ENCODE measurements at regions not wholly inside any gene's neighbourhood (a gene's known extent, or its start where the extent isn't known, plus 50 kb on each side); places are given as distances from the start of the nearest gene placed in this dataset.
A peak's percentile ranks its signal among the peaks of the same experiment; 100 is the strongest.

DNA sequence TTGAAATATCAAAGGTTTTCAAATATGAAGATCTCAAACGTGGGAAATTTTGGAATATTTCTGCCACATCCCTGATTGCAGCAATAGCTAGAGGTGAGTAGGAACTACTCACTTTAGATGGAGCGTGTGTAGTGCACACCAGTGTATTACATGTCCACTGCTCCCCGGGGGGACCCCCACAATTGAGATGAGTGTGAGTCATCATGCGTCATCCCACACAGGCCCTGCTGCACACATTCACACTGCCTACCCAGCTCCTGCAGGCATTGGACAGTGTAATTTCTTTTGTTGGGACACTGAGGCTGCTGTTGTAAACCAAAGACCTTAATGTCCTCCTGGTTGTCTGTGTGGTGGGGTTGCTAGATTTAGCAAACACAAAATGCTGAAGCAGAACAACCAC is 280.0 kb downstream of the GAS1 start:
- FAIRE-seq (no peak), DNase-seq (ENCODE audit: low read depth) (peak; percentile 43)
- H3K27me3 ChIP-seq (ENCODE audit: insufficient read depth, low read length): peaks cover 4% of the 10 kb centered on the region
- H3K9me3 Mint-ChIP-seq (ENCODE audit: unreplicated experiment): no peaks in the 10 kb centered on the region
- H3K79me2 ChIP-seq (ENCODE audit: insufficient read depth, low read length): no peaks in the 10 kb centered on the region
- TF ChIP-seq, protein P1, sequence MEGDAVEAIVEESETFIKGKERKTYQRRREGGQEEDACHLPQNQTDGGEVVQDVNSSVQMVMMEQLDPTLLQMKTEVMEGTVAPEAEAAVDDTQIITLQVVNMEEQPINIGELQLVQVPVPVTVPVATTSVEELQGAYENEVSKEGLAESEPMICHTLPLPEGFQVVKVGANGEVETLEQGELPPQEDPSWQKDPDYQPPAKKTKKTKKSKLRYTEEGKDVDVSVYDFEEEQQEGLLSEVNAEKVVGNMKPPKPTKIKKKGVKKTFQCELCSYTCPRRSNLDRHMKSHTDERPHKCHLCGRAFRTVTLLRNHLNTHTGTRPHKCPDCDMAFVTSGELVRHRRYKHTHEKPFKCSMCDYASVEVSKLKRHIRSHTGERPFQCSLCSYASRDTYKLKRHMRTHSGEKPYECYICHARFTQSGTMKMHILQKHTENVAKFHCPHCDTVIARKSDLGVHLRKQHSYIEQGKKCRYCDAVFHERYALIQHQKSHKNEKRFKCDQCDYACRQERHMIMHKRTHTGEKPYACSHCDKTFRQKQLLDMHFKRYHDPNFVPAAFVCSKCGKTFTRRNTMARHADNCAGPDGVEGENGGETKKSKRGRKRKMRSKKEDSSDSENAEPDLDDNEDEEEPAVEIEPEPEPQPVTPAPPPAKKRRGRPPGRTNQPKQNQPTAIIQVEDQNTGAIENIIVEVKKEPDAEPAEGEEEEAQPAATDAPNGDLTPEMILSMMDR (IDR thresholded peaks at IDR 0.05; ENCODE audit: insufficient read depth, low read depth, low read length): no peak
- no peak for TF ChIP-seq EZH2 (IDR thresholded peaks at IDR 0.05; ENCODE audit: insufficient read depth, low read length)
- H3K36me3 Mint-ChIP-seq (ENCODE audit: low read depth, unreplicated experiment): peaks cover 4% of the 10 kb centered on the region
- H3K27ac ChIP-seq (ENCODE audit: low read depth, low read length): no peak overlapping the region
- H3K4me2 ChIP-seq (ENCODE audit: low read length): peak overlapping the region; percentile 30
- H3K36me3 ChIP-seq (ENCODE audit: insufficient read depth, low read length): no peaks in the 10 kb centered on the region
- H3K4me1 ChIP-seq (ENCODE audit: insufficient read depth, low read length): peaks cover 6% of the 10 kb centered on the region
- H3K9me3 ChIP-seq (ENCODE audit: insufficient read depth, low read depth, low read length): peaks cover 2% of the 10 kb centered on the region
- H4K20me1 ChIP-seq (ENCODE audit: insufficient read depth, low read length): no peaks in the 10 kb centered on the region
- no peak overlapping the region for H2AFZ ChIP-seq (ENCODE audit: low read depth, low read length)
- no peak overlapping the region for H3K9ac ChIP-seq (ENCODE audit: low read length)
- peaks cover 6% of the 10 kb centered on the region for H3K4me1 Mint-ChIP-seq (ENCODE audit: low read depth, unreplicated experiment)
- no peak overlapping the region for H3K4me3 Mint-ChIP-seq (ENCODE audit: unreplicated experiment)
- no peak overlapping the region for H3K4me3 ChIP-seq (ENCODE audit: insufficient read depth, low read depth, low read length)
- no peak overlapping the region for H3K27ac Mint-ChIP-seq (ENCODE audit: unreplicated experiment)
- H3K27me3 Mint-ChIP-seq (ENCODE audit: low read depth, unreplicated experiment): peaks cover 6% of the 10 kb centered on the region

DNA sequence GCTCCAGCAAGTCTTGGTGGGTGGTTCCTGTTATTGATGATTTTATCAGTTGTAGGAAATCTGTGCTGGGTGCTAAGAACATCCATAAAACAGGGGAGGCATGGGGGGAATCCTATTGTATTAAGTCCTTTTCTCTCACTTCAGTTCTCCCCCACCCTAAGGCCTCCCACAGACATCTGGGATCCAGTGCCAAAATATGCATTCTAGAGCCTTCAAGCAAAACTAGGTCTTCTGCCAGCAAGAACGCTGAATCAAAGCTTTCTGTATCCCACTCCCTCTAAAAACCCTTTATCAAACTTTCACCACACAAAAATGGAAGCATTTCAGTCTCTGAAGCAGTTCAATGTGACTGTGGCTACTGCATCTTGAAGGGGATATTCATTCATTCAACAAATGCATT is 281.9 kb downstream of the GAS1 start:
- Mint-ChIP-seq H3K36me3 (ENCODE audit: low read depth, unreplicated experiment) (peaks cover 4% of the 10 kb centered on the region), H3K4me1 (ENCODE audit: low read depth, unreplicated experiment) (peaks cover 11% of the 10 kb centered on the region), H3K27ac (ENCODE audit: unreplicated experiment) (no peak overlapping the region), H3K9me3 (ENCODE audit: unreplicated experiment) (no peaks in the 10 kb centered on the region), H3K4me3 (ENCODE audit: unreplicated experiment) (no peak overlapping the region), H3K27me3 (ENCODE audit: low read depth, unreplicated experiment) (peaks cover 6% of the 10 kb centered on the region)
- Histone ChIP-seq H3K79me2 (ENCODE audit: insufficient read depth, low read length) (no peaks in the 10 kb centered on the region), H3K36me3 (ENCODE audit: insufficient read depth, low read length) (no peaks in the 10 kb centered on the region), H3K4me1 (ENCODE audit: insufficient read depth, low read length) (peaks cover 11% of the 10 kb centered on the region), H3K27ac (ENCODE audit: low read depth, low read length) (no peak overlapping the region), H4K20me1 (ENCODE audit: insufficient read depth, low read length) (no peaks in the 10 kb centered on the region), H3K27me3 (ENCODE audit: insufficient read depth, low read length) (peaks cover 4% of the 10 kb centered on the region), H3K9me3 (ENCODE audit: insufficient read depth, low read depth, low read length) (no peaks in the 10 kb centered on the region), H3K4me2 (ENCODE audit: low read length) (no peak overlapping the region), H3K4me3 (ENCODE audit: insufficient read depth, low read depth, low read length) (no peak overlapping the region), H3K9ac (ENCODE audit: low read length) (no peak overlapping the region), H2AFZ (ENCODE audit: low read depth, low read length) (no peak overlapping the region)
- DNase-seq (ENCODE audit: low read depth) (no peak), FAIRE-seq (no peak)
- TF ChIP-seq, protein P1 (IDR thresholded peaks at IDR 0.05; ENCODE audit: insufficient read depth, low read depth, low read length): no peak
- TF ChIP-seq EZH2 (IDR thresholded peaks at IDR 0.05; ENCODE audit: insufficient read depth, low read length): no peak

DNA sequence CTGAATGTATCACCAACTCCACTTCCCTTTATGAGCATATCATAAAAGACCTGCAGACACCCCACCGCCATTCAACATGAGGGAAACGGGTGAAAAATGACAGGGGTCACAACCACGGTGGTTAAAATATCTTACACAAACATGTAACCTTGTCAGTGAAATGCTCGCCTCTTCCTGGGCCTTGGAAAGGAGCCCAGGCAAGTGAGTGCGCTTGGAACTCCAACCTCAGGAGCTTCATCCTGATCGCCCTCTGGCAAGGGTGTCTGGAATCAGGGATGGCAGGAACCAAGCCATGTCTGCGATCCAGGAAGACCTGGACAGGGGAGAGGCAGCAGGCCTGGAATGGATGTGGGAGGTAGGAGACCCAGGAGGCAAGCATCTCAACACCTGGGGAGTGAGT is 282.7 kb downstream of the GAS1 start:
- H3K79me2 ChIP-seq (ENCODE audit: insufficient read depth, low read length): no peaks in the 10 kb centered on the region
- H3K4me1 ChIP-seq (ENCODE audit: insufficient read depth, low read length): peaks cover 18% of the 10 kb centered on the region
- peak; percentile 63 for DNase-seq (ENCODE audit: low read depth)
- FAIRE-seq: no peak
- H3K4me2 ChIP-seq (ENCODE audit: low read length): no peak overlapping the region
- H3K9me3 Mint-ChIP-seq (ENCODE audit: unreplicated experiment): no peaks in the 10 kb centered on the region
- TF ChIP-seq EZH2 (IDR thresholded peaks at IDR 0.05; ENCODE audit: insufficient read depth, low read length): no peak
- TF ChIP-seq, protein P1 (IDR thresholded peaks at IDR 0.05; ENCODE audit: insufficient read depth, low read depth, low read length): no peak
- no peaks in the 10 kb centered on the region for H3K9me3 ChIP-seq (ENCODE audit: insufficient read depth, low read depth, low read length)
- no peak overlapping the region for H3K9ac ChIP-seq (ENCODE audit: low read length)
- peaks cover 4% of the 10 kb centered on the region for H3K36me3 Mint-ChIP-seq (ENCODE audit: low read depth, unreplicated experiment)
- no peaks in the 10 kb centered on the region for H3K36me3 ChIP-seq (ENCODE audit: insufficient read depth, low read length)
- H3K4me3 ChIP-seq (ENCODE audit: insufficient read depth, low read depth, low read length): no peak overlapping the region
- H3K4me3 Mint-ChIP-seq (ENCODE audit: unreplicated experiment): no peak overlapping the region
- H3K27ac Mint-ChIP-seq (ENCODE audit: unreplicated experiment): no peak overlapping the region
- H3K27me3 Mint-ChIP-seq (ENCODE audit: low read depth, unreplicated experiment): peaks cover 6% of the 10 kb centered on the region
- H3K27me3 ChIP-seq (ENCODE audit: insufficient read depth, low read length): peaks cover 4% of the 10 kb centered on the region
- no peak overlapping the region for H2AFZ ChIP-seq (ENCODE audit: low read depth, low read length)
- no peak overlapping the region for H3K27ac ChIP-seq (ENCODE audit: low read depth, low read length)
- no peaks in the 10 kb centered on the region for H4K20me1 ChIP-seq (ENCODE audit: insufficient read depth, low read length)
- peaks cover 19% of the 10 kb centered on the region for H3K4me1 Mint-ChIP-seq (ENCODE audit: low read depth, unreplicated experiment)

Data from astrocyte (in vitro differentiated cells and primary cell).